Heart left ventricle (tissue), 16 donors: ENCODE measurements at regions not wholly inside any gene's neighbourhood (a gene's known extent, or its start where the extent isn't known, plus 50 kb on each side); places are given as distances from the start of the nearest gene placed in this dataset.

Experiments used
- ATAC-seq, 4 donors: fragments of 200-7000 bp; cut with Tn5 transposase; one replicate each; pipeline ENCODE4 v1.9.1; 2020 to 2022; ENCODE audit warnings: moderate library complexity in 4 of 4, mild to moderate bottlenecking in 3 of 4, moderate number of reproducible peaks in 1 of 4
- DNase-seq, 5 donors: peaks; one replicate each; pipeline ENCODE4 v3.0.0-alpha.2; 2020
- H3K27ac ChIP-seq, 12 donors: fragments of 200-600 bp; sonication (generic) in 4 of 12; one replicate each; pipeline versions ENCODE4 v1.5.0 to v1.8.0; 2016 to 2022; ENCODE audit warnings: mild to moderate bottlenecking in 2 of 12
- H3K27me3 ChIP-seq, 9 donors: fragments of 200-600 bp; sonication (generic) in 2 of 9; one replicate each; pipeline versions ENCODE4 v1.5.1 to v1.8.0; 2016 to 2022; ENCODE audit warnings: mild to moderate bottlenecking in 3 of 9
- H3K36me3 ChIP-seq, 9 donors: fragments of 200-600 bp; sonication (generic) in 2 of 9; one replicate each; pipeline versions ENCODE4 v1.5.0 to v1.8.0; 2018 to 2022; ENCODE audit warnings: mild to moderate bottlenecking in 2 of 9
- H3K4me1 ChIP-seq, 12 donors: fragments of 200-600 bp; sonication (generic) in 4 of 12; one replicate each; pipeline versions ENCODE4 v1.5.0 to v1.8.0; 2016 to 2022; ENCODE audit warnings: mild to moderate bottlenecking in 3 of 12
- H3K4me3 ChIP-seq, 12 donors: fragments of 200-600 bp; sonication (generic) in 4 of 12; one replicate each; pipeline versions ENCODE4 v1.5.0 to v1.8.0; 2017 to 2022; ENCODE audit warnings: mild to moderate bottlenecking in 9 of 12, moderate library complexity in 4 of 12
- H3K9me3 ChIP-seq, 12 donors: fragments of 200-600 bp; sonication (generic) in 4 of 12; one replicate each; pipeline versions ENCODE4 v1.5.0 to v1.8.0; 2016 to 2022; ENCODE audit warnings: mild to moderate bottlenecking in 1 of 12
- CTCF ChIP-seq, 12 donors: fragments of 200-600 bp; sonication (generic) in 4 of 12; IDR thresholded peaks; one replicate each; pipeline versions ENCODE4 v1.5.0 to v1.8.0; 2018 to 2022; ENCODE audit warnings: antibody characterized with exemption in 12 of 12, mild to moderate bottlenecking in 5 of 12
- POLR2A ChIP-seq, 2 donors: fragments of 450-650 bp; IDR thresholded peaks; one replicate each; pipeline ENCODE4 v1.6.1; 2017; ENCODE audit warnings: antibody characterized with exemption in 2 of 2, mild to moderate bottlenecking in 2 of 2, moderate library complexity in 2 of 2
- WGBS, 4 donors: extraction: QIAGEN DNeasy Blood & Tissue Kit in 2 of 4; methylation state at CpG; one replicate each; pipeline versions ENCODE4 v1.1.5 to v1.1.7; 2013 to 2018; 5-methylcytosine and 5-hydroxymethylcytosine counted together
- intact Hi-C, 10 donors: fragments of 100-400 bp; cut with DNase I; formaldehyde crosslinking; loops; one replicate each; pipeline versions ENCODE4 v1.11.1 to v1.14.2; 2022
- donor health status: ischemic (EF 13 %, LVEDD 7.1; RV severe dilation, severe dysfunction).
- donor health status: healthy with polysubstance abuse.
- donor health status: DM: no; HTN: yes; CAD: no.
- donor health status: DM: no; HTN: no; CAD: no.
- donor health status: ischemic (EF 25% LVEDD 6.9; RV normal size, moderate dysfunction).
- donor health status: ischemic (EF 25% LVEDD 5.7; RV mildly dilated, moderate dysfunction).
- donor health status: healthy.
- donor health status: DM: yes; HTN: yes; CAD: no.
- donor health status: ischemic (EF 35%, LVEDD 5.7; RV mildly dilated, moderate dysfunction).
- donor health status: nonischemic (EF 11% LVEDD 7.7; RV severe dilation, severe dysfunction).
- donor health status: DM: yes; HTN: yes; CAD: no.
- donor health status: PGD.
- donor health status: ischemic (EF 29% LVEDD 5.4; RV normal size, mild dysfunction).
- donor health status: nonischemic (EF 23%, LVEDD 6.1; RV moderate dilation, normal function).

GRCh38 chr18:55123361-55123760, 164.1 kb upstream of the CCDC68 start:
- TF ChIP-seq POLR2A (IDR thresholded peaks at IDR 0.05) (no peak), CTCF (IDR thresholded peaks at IDR 0.05) (no peak)

GRCh38 chr18:55121397-55122170, 162.3 kb upstream of the CCDC68 start:
- peaks cover 0 to 12% (median 0%) of the 10 kb centered on the region in 12 donors for H3K9me3 ChIP-seq
- WGBS, 4 donors: 88 to 93% (median 93%) methylated on average over 10 of the region's 10 CpGs
- intact Hi-C loops: no loop called here

More at GRCh38 chr18:55123361-55123760, 164.1 kb upstream of the CCDC68 start:
- Histone ChIP-seq H3K27me3 (no peaks in the 10 kb centered on the region), H3K4me3 (no peak overlapping the region), H3K4me1 (peaks cover 0 to 9% (median 0%) of the 10 kb centered on the region in 12 donors), H3K36me3 (no peaks in the 10 kb centered on the region), H3K27ac (no peak overlapping the region), H3K9me3 (peaks cover 0 to 12% (median 0%) of the 10 kb centered on the region in 12 donors)
- DNase-seq (no peak), ATAC-seq (no peak)
- intact Hi-C loops: no loop called here

GRCh38 chr18:55120896-55121295, 161.6 kb upstream of the CCDC68 start:
- ATAC-seq (no peak), DNase-seq (no peak)
- Histone ChIP-seq H3K36me3 (no peaks in the 10 kb centered on the region), H3K27me3 (no peaks in the 10 kb centered on the region), H3K4me3 (no peak overlapping the region), H3K27ac (no peak overlapping the region), H3K9me3 (peaks cover 0 to 12% (median 0%) of the 10 kb centered on the region in 12 donors), H3K4me1 (peaks cover 0 to 21% (median 2%) of the 10 kb centered on the region in 12 donors)
- intact Hi-C loops: no loop called here
- TF ChIP-seq CTCF (IDR thresholded peaks at IDR 0.05) (no peak), POLR2A (IDR thresholded peaks at IDR 0.05) (no peak)

More at GRCh38 chr18:55121397-55122170, 162.3 kb upstream of the CCDC68 start:
- DNase-seq (no peak), ATAC-seq (no peak)
- Histone ChIP-seq H3K36me3 (no peaks in the 10 kb centered on the region), H3K27ac (no peak overlapping the region), H3K4me1 (peaks cover 0 to 19% (median 2%) of the 10 kb centered on the region in 12 donors), H3K4me3 (no peak overlapping the region), H3K27me3 (no peaks in the 10 kb centered on the region)
- no peak for TF ChIP-seq POLR2A (IDR thresholded peaks at IDR 0.05)
- TF ChIP-seq CTCF (IDR thresholded peaks at IDR 0.05): no peak

- H3K4me3 ChIP-seq: no peak overlapping the region
- DNase-seq: peak in 1 of 5 donors; percentile 33
- H3K27me3 ChIP-seq: no peaks in the 10 kb centered on the region
- peaks cover 0 to 26% (median 2%) of the 10 kb centered on the region in 12 donors for H3K4me1 ChIP-seq
- H3K9me3 ChIP-seq: peaks cover 0 to 12% (median 0%) of the 10 kb centered on the region in 12 donors
- ATAC-seq: peak in 3 of 4 donors; percentile 42 to 83 (median 44)
- H3K27ac ChIP-seq: peak overlapping the region in 11 of 12 donors; percentile 2 to 66 (median 37)
- WGBS, 4 donors: 54 to 58% (median 55%) methylated on average over 6 of the region's 6 CpGs
- no peak for TF ChIP-seq CTCF (IDR thresholded peaks at IDR 0.05)
- TF ChIP-seq POLR2A (IDR thresholded peaks at IDR 0.05): no peak
- no peaks in the 10 kb centered on the region for H3K36me3 ChIP-seq
- intact Hi-C loops: loop anchor here in 4 of 10 donors (5.0 to 10.0 kb wide), 5 partner anchors 95 to 385 kb away; no protein-coding TSS in a partner anchor
Measured at GRCh38 chr18:55119434-55119833, 160.2 kb upstream of the CCDC68 start.
